Immature natural killer cell (primary cell): ENCODE measurements at regions not wholly inside any gene's neighbourhood (a gene's known extent, or its start where the extent isn't known, plus 50 kb on each side); places are given as distances from the start of the nearest gene placed in this dataset.
"Not testable (repeated sequence)": the region's sequence is repeated elsewhere in the genome, so short reads cannot be mapped to it uniquely, and the experiment has no call there.

ENCODE experiments used
- DNase-seq, 3 donors: peaks; one replicate each; pipeline ENCODE4 v3.0.0; 2022; ENCODE audit warnings: mixed read lengths in 1 of 3
- H3K27ac Mint-ChIP-seq, 6 donors: one replicate each; pipeline ENCODE4 v1.8.0; 2020; ENCODE audit warnings: mixed read lengths in 6 of 6, mild to moderate bottlenecking in 5 of 6, inconsistent platforms in 4 of 6, moderate library complexity in 3 of 6
- H3K27me3 Mint-ChIP-seq, 3 donors: one replicate each; pipeline ENCODE4 v1.8.0; 2020 to 2021; ENCODE audit warnings: low read depth in 3 of 3, mild to moderate bottlenecking in 3 of 3, mixed read lengths in 3 of 3, moderate library complexity in 3 of 3, inconsistent platforms in 1 of 3
- H3K36me3 Mint-ChIP-seq, 3 donors: one replicate each; pipeline ENCODE4 v1.8.0; 2020; ENCODE audit warnings: mixed read lengths in 3 of 3, inconsistent platforms in 2 of 3, mild to moderate bottlenecking in 2 of 3
- H3K4me1 Mint-ChIP-seq, 2 donors: one replicate each; pipeline ENCODE4 v1.8.0; 2020; ENCODE audit warnings: inconsistent platforms in 2 of 2, mild to moderate bottlenecking in 2 of 2, mixed read lengths in 2 of 2, moderate library complexity in 1 of 2
- H3K4me3 Mint-ChIP-seq, 5 donors: one replicate each; pipeline ENCODE4 v1.8.0; 2020; ENCODE audit warnings: mild to moderate bottlenecking in 5 of 5, mixed read lengths in 5 of 5, inconsistent platforms in 3 of 5, moderate library complexity in 3 of 5
- H3K9me3 Mint-ChIP-seq, 6 donors: one replicate each; pipeline ENCODE4 v1.8.0; 2020; ENCODE audit warnings: mild to moderate bottlenecking in 6 of 6, mixed read lengths in 6 of 6, inconsistent platforms in 4 of 6, moderate library complexity in 3 of 6

- H3K4me3 Mint-ChIP-seq = no peak overlapping the region
- H3K36me3 Mint-ChIP-seq = no peaks in the 10 kb centered on the region
- no peaks in the 10 kb centered on the region for H3K9me3 Mint-ChIP-seq
- peak in 1 of 3 donors; percentile 13 for DNase-seq
- peak overlapping the region in 2 of 6 donors; percentile 26 to 67 for H3K27ac Mint-ChIP-seq
- H3K27me3 Mint-ChIP-seq = peaks cover 5 to 12% (median 7%) of the 10 kb centered on the region in 3 donors
- H3K4me1 Mint-ChIP-seq = no peaks in the 10 kb centered on the region
Measured at GRCh38 chrX:1011691-1012283, 200.7 kb downstream of the CRLF2 start.

GRCh38 chrX:1009771-1010170 lies 202.7 kb downstream of the CRLF2 start:
- no peak for DNase-seq
- Mint-ChIP-seq H3K27ac (no peak overlapping the region), H3K4me3 (no peak overlapping the region)

GRCh38 chrX:1006156-1006730 lies 206.2 kb downstream of the CRLF2 start:
- no peak for DNase-seq
- Mint-ChIP-seq H3K4me3 (no peak overlapping the region), H3K9me3 (no peaks in the 10 kb centered on the region), H3K27ac (no peak overlapping the region), H3K27me3 (peaks cover 0 to 6% (median 2%) of the 10 kb centered on the region in 3 donors), H3K36me3 (no peaks in the 10 kb centered on the region), H3K4me1 (no peaks in the 10 kb centered on the region)

More at GRCh38 chrX:1009771-1010170, 202.7 kb downstream of the CRLF2 start:
- Mint-ChIP-seq H3K36me3 (no peaks in the 10 kb centered on the region), H3K9me3 (no peaks in the 10 kb centered on the region), H3K27me3 (peaks cover 5 to 12% (median 6%) of the 10 kb centered on the region in 3 donors), H3K4me1 (no peaks in the 10 kb centered on the region)

GRCh38 chrX:1002611-1003010 lies 209.8 kb downstream of the CRLF2 start:
- no peak overlapping the region for H3K27ac Mint-ChIP-seq
- no peak overlapping the region for H3K4me3 Mint-ChIP-seq
- H3K4me1 Mint-ChIP-seq = no peaks in the 10 kb centered on the region
- no peak for DNase-seq
- no peaks in the 10 kb centered on the region for H3K36me3 Mint-ChIP-seq
- peaks cover 0 to 4% (median 0%) of the 10 kb centered on the region in 3 donors for H3K27me3 Mint-ChIP-seq
- no peaks in the 10 kb centered on the region for H3K9me3 Mint-ChIP-seq

GRCh38 chrX:997631-998137 lies 214.8 kb downstream of the CRLF2 start:
- Mint-ChIP-seq H3K4me3 (no peak overlapping the region), H3K27ac (no peak overlapping the region), H3K27me3 (peaks cover 0 to 5% (median 2%) of the 10 kb centered on the region in 3 donors), H3K36me3 (peaks cover 9 to 12% (median 9%) of the 10 kb centered on the region in 3 donors), H3K9me3 (peaks cover 0 to 9% (median 6%) of the 10 kb centered on the region in 6 donors), H3K4me1 (no peaks in the 10 kb centered on the region)
- no peak for DNase-seq

- DNase-seq = no peak
- Mint-ChIP-seq H3K36me3 (peaks cover 14 to 18% (median 15%) of the 10 kb centered on the region in 3 donors), H3K4me3 (no peak overlapping the region), H3K4me1 (peaks cover 1 to 20% of the 10 kb centered on the region in 2 donors), H3K9me3 (peaks cover 0 to 19% (median 10%) of the 10 kb centered on the region in 6 donors), H3K27me3 (peaks cover 14 to 22% (median 16%) of the 10 kb centered on the region in 3 donors), H3K27ac (no peak overlapping the region)
Measured at GRCh38 chrX:994780-995179, 217.7 kb downstream of the CRLF2 start.

GRCh38 chrX:989959-990510 lies 222.4 kb downstream of the CRLF2 start:
- H3K27ac Mint-ChIP-seq = peak overlapping the region; percentile 84 to 97 (median 94)
- peaks cover 14 to 18% (median 15%) of the 10 kb centered on the region in 3 donors for H3K36me3 Mint-ChIP-seq
- H3K9me3 Mint-ChIP-seq = peaks cover 0 to 19% (median 10%) of the 10 kb centered on the region in 6 donors
- peak overlapping the region; percentile 82 to 89 (median 88) for H3K4me3 Mint-ChIP-seq
- peaks cover 14 to 24% (median 16%) of the 10 kb centered on the region in 3 donors for H3K27me3 Mint-ChIP-seq
- peaks cover 1 to 26% of the 10 kb centered on the region in 2 donors for H3K4me1 Mint-ChIP-seq
- peak; percentile 86 to 89 (median 88) for DNase-seq

- Mint-ChIP-seq H3K4me1 (peaks cover 1 to 26% of the 10 kb centered on the region in 2 donors), H3K27me3 (peaks cover 16 to 33% (median 18%) of the 10 kb centered on the region in 3 donors), H3K9me3 (peaks cover 0 to 17% (median 10%) of the 10 kb centered on the region in 6 donors), H3K36me3 (peaks cover 11 to 13% (median 12%) of the 10 kb centered on the region in 3 donors), H3K4me3 (peak overlapping the region in 1 of 5 donors; percentile 4)
- H3K27ac Mint-ChIP-seq, DNase-seq: not testable (repeated sequence)
Measured at GRCh38 chrX:988530-988929, 223.9 kb downstream of the CRLF2 start.

- Mint-ChIP-seq H3K4me1 (no peaks in the 10 kb centered on the region), H3K9me3 (peaks cover 0 to 3% (median 0%) of the 10 kb centered on the region in 6 donors), H3K27me3 (peaks cover 3 to 32% (median 18%) of the 10 kb centered on the region in 3 donors), H3K4me3 (no peak overlapping the region), H3K27ac (no peak overlapping the region), H3K36me3 (no peaks in the 10 kb centered on the region)
- DNase-seq = no peak
Measured at GRCh38 chrX:981791-982626, 230.4 kb downstream of the CRLF2 start.

- peaks cover 3 to 34% (median 18%) of the 10 kb centered on the region in 3 donors for H3K27me3 Mint-ChIP-seq
- no peaks in the 10 kb centered on the region for H3K36me3 Mint-ChIP-seq
- H3K4me1 Mint-ChIP-seq = no peaks in the 10 kb centered on the region
- no peak overlapping the region for H3K4me3 Mint-ChIP-seq
- H3K27ac Mint-ChIP-seq = no peak overlapping the region
- no peak for DNase-seq
- H3K9me3 Mint-ChIP-seq = peaks cover 0 to 9% (median 4%) of the 10 kb centered on the region in 6 donors
Measured at GRCh38 chrX:980587-981235, 231.7 kb downstream of the CRLF2 start.

- H3K4me1 Mint-ChIP-seq, H3K4me3 Mint-ChIP-seq, H3K36me3 Mint-ChIP-seq, H3K9me3 Mint-ChIP-seq, DNase-seq, H3K27ac Mint-ChIP-seq: not testable (repeated sequence)
- H3K27me3 Mint-ChIP-seq = peaks cover 5 to 31% (median 18%) of the 10 kb centered on the region in 3 donors
Measured at GRCh38 chrX:979127-979526, 233.3 kb downstream of the CRLF2 start.

- no peaks in the 10 kb centered on the region for H3K4me1 Mint-ChIP-seq
- peaks cover 0 to 9% (median 4%) of the 10 kb centered on the region in 6 donors for H3K9me3 Mint-ChIP-seq
- no peak overlapping the region for H3K4me3 Mint-ChIP-seq
- H3K27me3 Mint-ChIP-seq = peaks cover 2 to 6% (median 6%) of the 10 kb centered on the region in 3 donors
- DNase-seq = no peak
- H3K27ac Mint-ChIP-seq = no peak overlapping the region
- no peaks in the 10 kb centered on the region for H3K36me3 Mint-ChIP-seq
Measured at GRCh38 chrX:973010-973632, 239.3 kb downstream of the CRLF2 start.
